Activated T-cell treated with anti-CD3 and anti-CD28 coated beads, Interleukin-2, amount 50 U/mL, for 72 hours (primary cell): ENCODE measurements at regions not wholly inside any gene's neighbourhood (a gene's known extent, or its start where the extent isn't known, plus 50 kb on each side); places are given as distances from the start of the nearest gene placed in this dataset.

Source experiments
- ATAC-seq, 2 donors: fragments of 150-1000 bp; cut with Tn5 transposase; replicated peaks in 1 of 2; 2 replicates each; pipeline ENCODE4 v1.10.0; 2021; ENCODE audit warnings: moderate library complexity in 2 of 2, mild to moderate bottlenecking in 1 of 2
- DNase-seq, 2 donors: peaks; one replicate each; pipeline ENCODE4 v3.0.0; 2021 to 2022; ENCODE audit warnings: mixed read lengths in 1 of 2
- H3K27ac Mint-ChIP-seq: one replicate; pipeline ENCODE4 v1.8.0; 2022; ENCODE audit warnings: mild to moderate bottlenecking, moderate library complexity, mixed read lengths
- H3K27me3 Mint-ChIP-seq: one replicate; pipeline ENCODE4 v1.8.0; 2022; ENCODE audit warnings: low read depth, mixed read lengths
- H3K36me3 Mint-ChIP-seq, 2 donors: one replicate each; pipeline ENCODE4 v1.8.0; 2022; ENCODE audit warnings: mixed read lengths in 2 of 2, mild to moderate bottlenecking in 1 of 2; ENCODE audit not compliant: insufficient read depth in 2 of 2
- H3K4me1 Mint-ChIP-seq: one replicate; pipeline ENCODE4 v1.8.0; 2022; ENCODE audit warnings: low read depth, mixed read lengths
- H3K4me3 Mint-ChIP-seq, 2 donors: one replicate each; pipeline ENCODE4 v1.8.0; 2022; ENCODE audit warnings: mild to moderate bottlenecking in 2 of 2, mixed read lengths in 2 of 2, moderate library complexity in 2 of 2
- H3K9me3 Mint-ChIP-seq, 2 donors: one replicate each; pipeline ENCODE4 v1.8.0; 2022; ENCODE audit warnings: mixed read lengths in 2 of 2

- Mint-ChIP-seq H3K4me3 (no peak overlapping the region), H3K9me3 (peaks cover 0 to 3% of the 10 kb centered on the region in 2 donors), H3K27me3 (peaks cover 4% of the 10 kb centered on the region), H3K36me3 (no peaks in the 10 kb centered on the region), H3K4me1 (no peaks in the 10 kb centered on the region), H3K27ac (no peak overlapping the region)
- ATAC-seq = no peak
- DNase-seq = no peak
Measured at GRCh38 chr1:221118176-221118937, 239.1 kb downstream of the HLX start.

GRCh38 chr1:221118938-221119320 is 239.7 kb downstream of the HLX start:
- no peak for DNase-seq
- Mint-ChIP-seq H3K4me3 (no peak overlapping the region), H3K36me3 (no peaks in the 10 kb centered on the region)

GRCh38 chr1:221122501-221122900 is 243.3 kb downstream of the HLX start:
- Mint-ChIP-seq H3K27me3 (no peaks in the 10 kb centered on the region), H3K27ac (no peak overlapping the region), H3K36me3 (no peaks in the 10 kb centered on the region), H3K4me1 (no peaks in the 10 kb centered on the region), H3K4me3 (no peak overlapping the region), H3K9me3 (peaks cover 0 to 3% of the 10 kb centered on the region in 2 donors)
- DNase-seq (no peak), ATAC-seq (no peak)

More at GRCh38 chr1:221118938-221119320, 239.7 kb downstream of the HLX start:
- no peak for ATAC-seq
- no peaks in the 10 kb centered on the region for H3K4me1 Mint-ChIP-seq
- peaks cover 0 to 3% of the 10 kb centered on the region in 2 donors for H3K9me3 Mint-ChIP-seq
- H3K27ac Mint-ChIP-seq = no peak overlapping the region
- peaks cover 4% of the 10 kb centered on the region for H3K27me3 Mint-ChIP-seq

- ATAC-seq (no peak), DNase-seq (no peak)
- Mint-ChIP-seq H3K9me3 (peaks cover 3 to 10% of the 10 kb centered on the region in 2 donors), H3K27me3 (no peaks in the 10 kb centered on the region), H3K4me1 (no peaks in the 10 kb centered on the region), H3K36me3 (peaks cover 2% of the 10 kb centered on the region in 2 donors), H3K4me3 (no peak overlapping the region), H3K27ac (no peak overlapping the region)
Measured at GRCh38 chr1:221125976-221126375, 246.7 kb downstream of the HLX start.

- Mint-ChIP-seq H3K27ac (no peak overlapping the region), H3K4me1 (no peaks in the 10 kb centered on the region), H3K4me3 (no peak overlapping the region), H3K27me3 (peaks cover 6% of the 10 kb centered on the region), H3K36me3 (peaks cover 0 to 4% of the 10 kb centered on the region in 2 donors), H3K9me3 (peaks cover 4 to 5% of the 10 kb centered on the region in 2 donors)
- no peak for DNase-seq
- no peak for ATAC-seq
Measured at GRCh38 chr1:221137666-221138065, 258.4 kb downstream of the HLX start.

- H3K4me1 Mint-ChIP-seq = no peaks in the 10 kb centered on the region
- H3K27me3 Mint-ChIP-seq = peaks cover 6% of the 10 kb centered on the region
- H3K36me3 Mint-ChIP-seq = peaks cover 0 to 4% of the 10 kb centered on the region in 2 donors
- no peak overlapping the region for H3K27ac Mint-ChIP-seq
- peaks cover 4 to 5% of the 10 kb centered on the region in 2 donors for H3K9me3 Mint-ChIP-seq
- ATAC-seq (no peak), DNase-seq (no peak)
- H3K4me3 Mint-ChIP-seq = no peak overlapping the region
Measured at GRCh38 chr1:221138516-221138915, 259.3 kb downstream of the HLX start.

GRCh38 chr1:221139991-221140390 is 260.7 kb downstream of the HLX start:
- H3K9me3 Mint-ChIP-seq = peaks cover 4 to 5% of the 10 kb centered on the region in 2 donors
- peaks cover 6% of the 10 kb centered on the region for H3K27me3 Mint-ChIP-seq
- peaks cover 0 to 4% of the 10 kb centered on the region in 2 donors for H3K36me3 Mint-ChIP-seq
- no peak for DNase-seq
- no peak for ATAC-seq
- H3K27ac Mint-ChIP-seq = no peak overlapping the region
- H3K4me1 Mint-ChIP-seq = no peaks in the 10 kb centered on the region
- no peak overlapping the region for H3K4me3 Mint-ChIP-seq

- ATAC-seq (no peak), DNase-seq (no peak)
- peaks cover 0 to 4% of the 10 kb centered on the region in 2 donors for H3K36me3 Mint-ChIP-seq
Measured at GRCh38 chr1:221141096-221141495, 261.9 kb downstream of the HLX start.

GRCh38 chr1:221141606-221142285 is 262.5 kb downstream of the HLX start:
- Mint-ChIP-seq H3K4me1 (no peaks in the 10 kb centered on the region), H3K36me3 (peaks cover 0 to 4% of the 10 kb centered on the region in 2 donors), H3K9me3 (peaks cover 4 to 5% of the 10 kb centered on the region in 2 donors), H3K27me3 (peaks cover 6% of the 10 kb centered on the region), H3K27ac (no peak overlapping the region), H3K4me3 (no peak overlapping the region)
- ATAC-seq = no peak
- DNase-seq = no peak

More at GRCh38 chr1:221141096-221141495, 261.9 kb downstream of the HLX start:
- no peak overlapping the region for H3K4me3 Mint-ChIP-seq
- no peaks in the 10 kb centered on the region for H3K4me1 Mint-ChIP-seq
- peaks cover 4 to 5% of the 10 kb centered on the region in 2 donors for H3K9me3 Mint-ChIP-seq
- no peak overlapping the region for H3K27ac Mint-ChIP-seq
- H3K27me3 Mint-ChIP-seq = peaks cover 6% of the 10 kb centered on the region

- Mint-ChIP-seq H3K9me3 (peaks cover 0 to 2% of the 10 kb centered on the region in 2 donors), H3K36me3 (no peaks in the 10 kb centered on the region), H3K27ac (no peak overlapping the region), H3K4me3 (no peak overlapping the region), H3K4me1 (no peaks in the 10 kb centered on the region), H3K27me3 (no peaks in the 10 kb centered on the region)
- DNase-seq (no peak), ATAC-seq (no peak)
Measured at GRCh38 chr1:221148660-221149059, 269.4 kb downstream of the HLX start.

GRCh38 chr1:221149111-221149510 is 269.9 kb downstream of the HLX start:
- no peaks in the 10 kb centered on the region for H3K27me3 Mint-ChIP-seq
- no peak overlapping the region for H3K27ac Mint-ChIP-seq
- DNase-seq = no peak
- no peaks in the 10 kb centered on the region for H3K36me3 Mint-ChIP-seq
- no peaks in the 10 kb centered on the region for H3K4me1 Mint-ChIP-seq
- no peak overlapping the region for H3K4me3 Mint-ChIP-seq
- no peak for ATAC-seq
- peaks cover 0 to 2% of the 10 kb centered on the region in 2 donors for H3K9me3 Mint-ChIP-seq

GRCh38 chr1:221149555-221150075 is 270.4 kb downstream of the HLX start:
- Mint-ChIP-seq H3K27ac (no peak overlapping the region), H3K9me3 (peaks cover 0 to 2% of the 10 kb centered on the region in 2 donors), H3K27me3 (no peaks in the 10 kb centered on the region), H3K4me3 (no peak overlapping the region), H3K36me3 (no peaks in the 10 kb centered on the region), H3K4me1 (no peaks in the 10 kb centered on the region)
- ATAC-seq = no peak
- DNase-seq = no peak

GRCh38 chr1:221150996-221151395 is 271.8 kb downstream of the HLX start:
- Mint-ChIP-seq H3K4me3 (no peak overlapping the region), H3K27ac (no peak overlapping the region), H3K4me1 (no peaks in the 10 kb centered on the region), H3K9me3 (peaks cover 0 to 2% of the 10 kb centered on the region in 2 donors), H3K27me3 (no peaks in the 10 kb centered on the region), H3K36me3 (no peaks in the 10 kb centered on the region)
- ATAC-seq (no peak), DNase-seq (no peak)
